H1 (cell line): ENCODE measurements at regions not wholly inside any gene's neighbourhood (a gene's known extent, or its start where the extent isn't known, plus 50 kb on each side); places are given as distances from the start of the nearest gene placed in this dataset.

Experiments
- ATF2 ChIP-seq: IDR thresholded peaks from 2 replicates; pipeline ENCODE4 v1.6.1; 2012; ENCODE audit warnings: low read length, inconsistent platforms
- NRF1 ChIP-seq: IDR thresholded peaks from 2 replicates; pipeline ENCODE4 v1.6.1; 2011; ENCODE audit warnings: mild to moderate bottlenecking, low read depth, low read length, improper control_type of control experiment
- SIN3A ChIP-seq, 2 experiments: IDR thresholded peaks in 1 of 2; conservative IDR thresholded peaks in 1 of 2; 2 replicates each; pipeline ENCODE4 v1.6.1; 2011 to 2012; ENCODE audit warnings: low read length in 2 of 2, improper control_type of control experiment in 1 of 2, low read depth in 1 of 2, mild to moderate bottlenecking in 1 of 2
- SP1 ChIP-seq: IDR thresholded peaks from 2 replicates; pipeline ENCODE4 v1.6.1; 2011; ENCODE audit warnings: low read depth, low read length
- TCF12 ChIP-seq: IDR thresholded peaks from 2 replicates; pipeline ENCODE4 v1.6.1; 2011; ENCODE audit warnings: low read depth, mild to moderate bottlenecking, low read length

DNA sequence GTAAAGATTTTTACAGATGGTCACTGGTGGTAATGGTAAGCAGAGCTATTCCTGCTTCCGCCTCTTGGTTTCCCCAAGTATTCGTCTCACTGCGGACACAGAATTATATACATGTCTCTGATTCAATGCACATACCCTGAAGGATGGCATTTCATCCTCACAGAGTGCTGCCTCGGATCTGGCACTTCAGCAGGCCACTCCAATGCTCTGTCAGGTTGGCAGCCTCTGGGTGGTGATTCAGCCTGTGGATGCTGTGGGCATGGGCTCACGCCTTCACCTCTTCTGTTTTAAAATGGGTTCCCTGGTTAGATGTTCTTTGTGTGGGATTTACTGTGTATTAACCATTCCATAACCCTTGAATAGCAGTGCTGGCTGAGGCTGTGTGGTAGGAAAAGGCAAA, 182.6 kb upstream of the ZNF608 start (continued):
- no peak for TF ChIP-seq TCF12
- no peak for TF ChIP-seq SIN3A (conservative IDR thresholded peaks at IDR 0.05 in 1 of 2, IDR thresholded peaks at IDR 0.05 in 1 of 2; ENCODE audit: low read depth in 1 of 2, low read length in 2 of 2)
- no peak for TF ChIP-seq NRF1
- TF ChIP-seq ATF2, result no peak
- TF ChIP-seq SP1, result no peak
